GM10248 (cell line): ENCODE measurements at regions not wholly inside any gene's neighbourhood (a gene's known extent, or its start where the extent isn't known, plus 50 kb on each side); places are given as distances from the start of the nearest gene placed in this dataset.

ENCODE experiments used
- CTCF ChIA-PET: fragments of 300-600 bp; sonication (Branson Sonifier 250); formaldehyde crosslinking; extraction: SDS; loops from one replicate; lab custom pipeline; 2021; ENCODE audit warnings: antibody characterized with exemption; lab: Yijun Ruan, JAX
- POLR2A ChIA-PET: fragments of 350-650 bp; sonication (Branson Sonifier 250); formaldehyde crosslinking; extraction: SDS; loops from one replicate; lab custom pipeline; 2020; ENCODE audit warnings: antibody characterized with exemption; lab: Yijun Ruan, JAX
- DNase-seq: peaks from one replicate; pipeline ENCODE4 v3.0.0; 2012; ENCODE audit errors: extremely low spot score
- TF ChIP-seq, protein P1 (sequence below): IDR thresholded peaks from 2 replicates; pipeline ENCODE4 v1.5.1; 2012; ENCODE audit warnings: mild to moderate bottlenecking, low read depth; ENCODE audit errors: extremely low read depth, missing control alignments, control extremely low read depth

DNA sequence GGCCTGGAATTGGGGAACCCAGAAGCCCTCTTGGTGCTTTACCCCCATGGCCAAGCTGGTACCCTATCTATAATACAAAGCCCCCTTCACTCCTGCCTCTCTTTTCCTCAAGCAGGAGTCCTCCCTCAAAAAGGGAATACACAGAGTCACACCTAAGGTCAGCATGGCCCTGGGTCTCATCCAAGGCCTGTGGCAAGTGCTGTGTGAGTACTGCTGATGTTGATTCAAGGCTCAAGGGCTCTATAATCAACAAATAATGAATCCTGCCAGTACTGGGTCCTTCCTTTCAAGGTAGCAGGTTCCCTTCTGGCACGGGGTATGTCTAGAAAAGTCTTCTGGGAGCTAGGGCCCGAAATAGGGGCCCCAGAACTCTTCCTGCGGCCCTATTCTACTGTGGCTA lies 187.3 kb downstream of the CYB561 start:
- TF ChIP-seq, protein P1, sequence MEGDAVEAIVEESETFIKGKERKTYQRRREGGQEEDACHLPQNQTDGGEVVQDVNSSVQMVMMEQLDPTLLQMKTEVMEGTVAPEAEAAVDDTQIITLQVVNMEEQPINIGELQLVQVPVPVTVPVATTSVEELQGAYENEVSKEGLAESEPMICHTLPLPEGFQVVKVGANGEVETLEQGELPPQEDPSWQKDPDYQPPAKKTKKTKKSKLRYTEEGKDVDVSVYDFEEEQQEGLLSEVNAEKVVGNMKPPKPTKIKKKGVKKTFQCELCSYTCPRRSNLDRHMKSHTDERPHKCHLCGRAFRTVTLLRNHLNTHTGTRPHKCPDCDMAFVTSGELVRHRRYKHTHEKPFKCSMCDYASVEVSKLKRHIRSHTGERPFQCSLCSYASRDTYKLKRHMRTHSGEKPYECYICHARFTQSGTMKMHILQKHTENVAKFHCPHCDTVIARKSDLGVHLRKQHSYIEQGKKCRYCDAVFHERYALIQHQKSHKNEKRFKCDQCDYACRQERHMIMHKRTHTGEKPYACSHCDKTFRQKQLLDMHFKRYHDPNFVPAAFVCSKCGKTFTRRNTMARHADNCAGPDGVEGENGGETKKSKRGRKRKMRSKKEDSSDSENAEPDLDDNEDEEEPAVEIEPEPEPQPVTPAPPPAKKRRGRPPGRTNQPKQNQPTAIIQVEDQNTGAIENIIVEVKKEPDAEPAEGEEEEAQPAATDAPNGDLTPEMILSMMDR: no peak
- DNase-seq: no peak
- ChIA-PET CTCF (interaction anchor here (1.0 to 1.4 kb wide), 4 partner anchors 10 to 148 kb away, joined by 3 read pairs; no protein-coding TSS in a partner anchor), POLR2A (no interaction called here)

DNA sequence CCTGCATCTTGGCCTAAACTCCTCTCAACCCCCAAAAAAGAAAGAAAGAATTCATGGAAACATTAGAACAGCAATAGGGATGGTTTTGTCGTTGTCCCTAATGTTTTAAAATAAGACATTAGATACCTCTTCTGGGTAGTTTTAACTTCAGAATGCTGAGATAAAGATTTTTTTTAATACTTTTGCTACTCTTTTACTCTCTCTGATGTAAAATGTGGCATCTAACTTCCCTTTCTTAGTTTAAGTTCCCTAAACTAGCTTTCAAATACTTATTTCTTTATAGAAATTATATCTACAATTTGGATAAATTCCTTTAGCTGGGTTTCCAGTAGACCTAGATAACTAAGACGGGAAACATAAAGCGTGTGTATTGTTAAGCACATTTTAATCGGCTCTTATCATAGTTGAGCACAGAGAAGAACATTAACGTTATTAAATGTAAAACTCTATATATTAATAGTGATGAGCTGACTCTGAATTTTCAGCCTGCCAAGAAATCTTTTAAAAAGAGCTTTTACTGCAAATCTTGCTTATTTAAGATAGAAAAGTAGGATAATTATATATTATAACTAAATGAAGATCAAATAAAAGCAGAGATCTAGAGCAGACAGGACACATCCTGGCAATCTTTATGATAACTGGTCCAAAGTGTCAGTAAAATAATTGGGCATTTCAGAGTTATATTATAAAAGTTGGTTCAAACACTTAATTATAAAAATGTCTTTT lies 183.2 kb downstream of the CYB561 start:
- no peak for DNase-seq
- ChIA-PET CTCF (interaction anchor here (1.1 to 1.5 kb wide), 4 partner anchors 10 to 14 kb away, joined by 3 to 6 read pairs (median 4); no protein-coding TSS in a partner anchor), POLR2A (no interaction called here)
- TF ChIP-seq, protein P1: no peak

DNA sequence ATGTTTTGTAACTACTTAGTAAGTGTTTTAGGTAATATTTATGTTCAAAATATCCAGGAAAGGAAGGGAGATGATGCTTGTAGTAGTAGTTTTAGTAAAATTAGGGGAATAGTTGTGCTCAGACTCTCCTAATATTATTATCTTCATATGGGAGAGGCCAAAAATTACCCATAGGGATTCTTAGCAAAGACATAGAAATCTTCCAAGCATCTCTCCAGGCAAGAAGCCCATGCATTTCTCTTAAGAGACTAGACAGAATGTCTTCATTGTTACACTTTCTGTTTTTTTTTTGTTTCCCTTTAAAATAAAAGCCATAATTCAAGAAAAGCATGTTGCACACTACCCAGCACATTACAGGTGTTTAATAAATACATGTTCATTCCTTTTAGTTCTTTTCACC lies 180.6 kb downstream of the CYB561 start:
- ChIA-PET POLR2A (no interaction called here), CTCF (no interaction called here)
- no peak for DNase-seq
- TF ChIP-seq, protein P1: no peak

DNA sequence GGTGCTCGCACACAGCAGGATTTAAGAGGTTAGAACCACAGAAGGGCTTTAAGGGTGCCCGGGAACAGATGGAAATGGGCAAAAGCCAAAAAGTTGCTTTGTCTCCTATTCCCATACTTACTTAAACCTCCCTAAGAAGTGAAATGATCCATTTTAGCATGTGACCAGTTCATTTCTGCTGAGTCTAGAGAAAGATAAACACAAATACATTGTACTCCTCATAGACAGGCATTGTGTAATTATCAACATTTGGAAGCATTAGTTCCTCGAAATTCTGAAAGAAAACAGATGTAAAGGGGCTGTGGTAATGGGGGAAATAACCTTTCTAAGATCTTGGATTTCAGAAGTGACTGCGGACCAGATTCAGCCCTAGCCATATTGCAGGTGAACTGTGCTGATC lies 178.3 kb downstream of the CYB561 start:
- POLR2A ChIA-PET: no interaction called here
- TF ChIP-seq, protein P1: no peak
- no peak for DNase-seq
- CTCF ChIA-PET: interaction anchor here (1.2 to 1.4 kb wide), 2 partner anchors 9 to 10 kb away, joined by 3 to 4 read pairs; no protein-coding TSS in a partner anchor

DNA sequence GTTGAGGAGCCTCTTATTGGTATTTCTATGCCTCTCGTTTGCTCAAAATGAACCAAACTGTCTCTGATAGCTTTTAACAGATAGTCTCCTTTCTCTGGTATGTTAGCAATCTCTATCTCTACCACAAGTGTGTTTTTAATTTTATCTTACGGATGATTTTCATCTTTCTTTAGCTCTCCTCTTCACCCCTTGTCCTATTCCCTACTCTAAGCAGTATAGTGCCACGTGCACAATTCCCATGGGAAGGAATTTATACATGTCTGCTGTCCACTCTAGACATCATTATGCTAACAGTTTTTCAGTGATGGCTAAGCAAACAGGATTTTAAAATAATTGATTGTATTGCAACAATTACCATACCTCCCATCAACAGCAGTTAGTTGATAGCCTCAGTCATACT lies 177.3 kb downstream of the CYB561 start:
- ChIA-PET POLR2A (no interaction called here), CTCF (no interaction called here)
- TF ChIP-seq, protein P1: no peak
- DNase-seq: no peak

DNA sequence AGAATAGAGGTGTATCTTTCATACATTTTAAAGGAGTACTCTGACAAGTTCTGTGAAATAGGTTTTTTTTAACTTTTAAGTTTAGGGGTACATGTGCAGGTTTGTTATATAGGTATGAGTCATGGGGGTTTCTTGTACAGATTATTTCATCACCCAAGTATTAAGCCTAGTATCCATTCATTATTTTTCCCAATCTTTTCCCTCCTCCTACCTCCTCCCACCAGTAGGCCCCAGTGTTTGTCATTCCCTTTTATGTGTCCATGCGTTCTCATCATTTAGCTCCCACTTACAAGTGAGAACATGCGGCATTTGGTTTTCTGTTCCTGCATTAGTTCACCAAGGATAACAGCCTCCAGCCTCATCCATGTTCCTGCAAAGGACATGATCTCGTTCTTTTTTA lies 175.5 kb downstream of the CYB561 start:
- CTCF ChIA-PET: no interaction called here
- TF ChIP-seq, protein P1: no peak
- DNase-seq: no peak
- POLR2A ChIA-PET: no interaction called here
